Eye (tissue), 1 donor: ENCODE measurements at regions not wholly inside any gene's neighbourhood (a gene's known extent, or its start where the extent isn't known, plus 50 kb on each side); places are given as distances from the start of the nearest gene placed in this dataset.
"Not testable (repeated sequence)": the region's sequence is repeated elsewhere in the genome, so short reads cannot be mapped to it uniquely, and the experiment has no call there.

Experiments
- DNase-seq: peaks from one replicate; pipeline ENCODE4 v3.0.0-alpha.2; 2015

DNA sequence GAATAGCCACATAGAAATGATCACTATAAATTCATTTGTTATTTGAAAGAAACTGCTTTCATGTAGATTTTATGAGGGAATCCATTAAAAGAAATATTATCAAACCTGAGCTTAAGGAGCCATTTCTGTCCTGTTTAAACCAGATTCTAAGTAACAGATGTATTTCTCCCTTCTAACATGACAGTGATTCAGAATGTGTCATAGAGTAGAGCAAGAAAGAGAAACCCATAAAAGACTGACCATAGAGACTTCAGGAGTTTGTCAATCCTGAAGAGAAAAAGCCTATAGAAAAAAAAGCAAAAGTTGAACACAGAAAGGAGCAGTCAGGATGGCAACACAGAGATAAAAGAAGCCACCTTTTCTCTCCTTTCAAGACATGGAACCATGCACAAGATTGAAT is 390.6 kb downstream of the PRIM2 start:
- DNase-seq, result not testable (repeated sequence)

DNA sequence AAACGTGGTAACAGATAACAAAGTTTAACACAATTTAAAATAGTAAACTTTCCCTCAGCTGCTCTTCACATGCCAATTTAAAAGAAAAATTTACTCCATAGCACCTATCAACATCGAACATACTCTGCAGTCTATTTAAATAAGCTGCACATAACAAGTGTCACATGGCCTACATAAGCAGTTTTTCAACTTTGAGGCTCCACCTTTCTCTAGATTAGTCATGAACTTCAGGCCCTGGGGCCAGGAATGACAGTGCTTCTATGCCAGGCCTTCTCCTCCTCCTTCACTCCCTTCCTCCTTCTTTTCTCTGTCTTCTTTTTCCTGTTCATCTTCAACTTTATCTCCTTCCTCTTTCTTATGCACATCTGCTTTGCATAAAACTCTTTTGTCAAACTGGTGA is 405.1 kb downstream of the PRIM2 start:
- not testable (repeated sequence) for DNase-seq

DNA sequence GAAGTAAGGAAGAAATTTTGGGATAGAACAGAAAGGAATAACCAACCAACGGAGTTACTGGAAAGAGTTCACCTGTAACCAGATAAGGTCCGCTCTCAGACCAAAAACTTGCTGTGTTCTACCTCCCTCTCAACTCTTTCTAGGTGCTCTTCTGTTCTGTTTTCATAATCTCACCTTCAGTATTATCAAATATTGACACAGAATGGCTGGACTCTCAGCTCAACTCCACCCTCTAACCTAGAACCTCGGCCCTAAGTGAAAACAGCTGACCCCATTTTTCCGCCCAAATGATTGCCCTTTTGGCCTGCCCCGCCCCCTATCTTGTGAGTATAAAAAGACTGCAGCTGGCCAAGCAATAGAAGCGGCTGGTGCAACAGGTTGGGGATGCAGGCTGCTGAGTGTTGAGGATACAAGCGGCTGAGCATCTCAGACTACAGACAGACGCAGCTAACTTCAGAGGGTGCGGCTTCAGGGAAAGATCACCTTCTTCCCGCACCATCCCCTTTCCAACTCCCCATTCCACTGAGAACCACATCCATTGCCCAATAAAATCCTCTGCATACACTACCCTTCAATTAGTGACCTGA is 406.5 kb downstream of the PRIM2 start:
- not testable (repeated sequence) for DNase-seq

- DNase-seq, result not testable (repeated sequence)
Observed at GRCh38 chr6:57729407-57729806, 412.0 kb downstream of the PRIM2 start.

DNA sequence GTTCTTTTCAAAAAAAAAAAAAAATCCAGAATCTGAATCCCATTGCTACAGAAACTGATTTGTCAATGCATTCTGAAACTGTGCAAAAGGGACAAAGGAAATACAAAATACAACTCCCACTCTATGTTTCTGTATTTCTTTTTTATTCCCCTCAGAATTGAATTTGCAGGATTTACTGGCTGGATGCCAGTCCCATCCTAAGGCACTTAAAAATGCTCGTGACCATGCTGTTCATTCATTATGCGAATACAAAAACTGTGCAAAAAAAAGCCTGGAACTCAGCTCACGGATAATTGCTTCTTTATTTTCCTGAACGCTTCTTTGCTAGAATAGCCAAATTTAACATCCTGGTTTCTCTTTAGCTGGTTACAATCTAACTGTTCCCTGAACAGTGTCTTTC is 413.3 kb downstream of the PRIM2 start:
- DNase-seq, result not testable (repeated sequence)

DNA sequence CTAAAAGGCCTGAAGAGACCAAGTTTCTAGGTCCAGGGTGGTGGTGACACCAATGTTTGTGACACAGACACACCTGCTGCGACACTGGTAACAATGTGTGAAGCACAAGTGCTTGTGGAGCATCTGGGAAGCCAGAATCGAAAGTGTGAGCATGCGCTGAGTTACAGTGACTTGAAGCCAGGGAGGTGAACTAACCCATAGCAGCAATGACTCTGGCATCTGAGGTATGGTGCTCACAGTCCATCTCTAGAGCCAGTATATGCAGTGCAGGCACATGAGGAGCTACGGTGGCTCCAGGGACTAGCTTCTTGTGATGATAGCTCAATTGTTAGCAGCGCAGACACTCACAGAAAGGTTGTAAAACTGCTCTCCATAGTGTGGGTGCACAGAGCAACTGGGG is 430.3 kb downstream of the PRIM2 start:
- not testable (repeated sequence) for DNase-seq

- DNase-seq, result not testable (repeated sequence)
Observed at GRCh38 chr6:57759850-57760249, 442.4 kb downstream of the PRIM2 start.

- not testable (repeated sequence) for DNase-seq
Observed at GRCh38 chr6:57792720-57793397, 475.4 kb downstream of the PRIM2 start.

- DNase-seq, result not testable (repeated sequence)
Observed at GRCh38 chr6:57793398-57793762, 475.9 kb downstream of the PRIM2 start.

DNA sequence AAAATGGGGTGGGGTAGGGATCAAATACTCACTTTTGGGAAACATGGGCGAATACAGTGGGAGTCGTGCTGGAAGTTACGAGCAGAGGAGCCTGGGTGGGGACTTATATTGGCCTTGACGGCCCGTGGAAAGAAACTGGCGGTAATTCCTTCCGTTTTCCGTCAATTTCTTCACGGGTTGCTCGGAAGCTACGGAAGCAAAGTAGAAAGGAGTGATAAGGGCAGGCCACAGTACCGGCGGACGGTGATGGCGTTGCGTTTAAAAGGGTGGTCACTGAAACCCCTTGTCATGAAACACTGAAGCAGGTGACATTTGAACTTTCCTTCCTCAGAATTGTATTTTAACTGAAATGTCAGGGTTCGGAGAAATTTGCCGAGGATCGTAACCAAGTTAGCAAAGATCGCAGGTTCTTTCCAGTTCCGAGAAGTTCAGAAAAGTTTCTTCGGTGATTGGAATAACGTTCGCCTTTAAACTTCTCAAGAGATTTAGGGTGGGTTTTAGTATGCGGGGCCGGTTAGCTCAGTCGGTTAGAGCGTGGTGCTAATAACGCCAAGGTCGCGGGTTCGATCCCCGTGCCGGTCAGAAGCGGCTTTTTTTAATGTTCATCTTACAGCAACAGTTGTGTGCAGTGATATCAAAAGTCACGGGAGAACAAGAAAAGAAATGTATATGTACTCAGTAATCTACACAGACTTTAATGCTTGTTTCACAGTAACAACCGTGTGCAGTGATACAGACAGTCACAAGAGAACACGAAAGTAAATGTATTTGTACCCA is 482.5 kb downstream of the PRIM2 start:
- peak; percentile 75 for DNase-seq

GRCh38 chr6:57808581-57808980 is 491.2 kb downstream of the PRIM2 start:
- DNase-seq, result peak; percentile 62

- DNase-seq, result not testable (repeated sequence)
Observed at GRCh38 chr6:57809454-57809853, 492.0 kb downstream of the PRIM2 start.

DNA sequence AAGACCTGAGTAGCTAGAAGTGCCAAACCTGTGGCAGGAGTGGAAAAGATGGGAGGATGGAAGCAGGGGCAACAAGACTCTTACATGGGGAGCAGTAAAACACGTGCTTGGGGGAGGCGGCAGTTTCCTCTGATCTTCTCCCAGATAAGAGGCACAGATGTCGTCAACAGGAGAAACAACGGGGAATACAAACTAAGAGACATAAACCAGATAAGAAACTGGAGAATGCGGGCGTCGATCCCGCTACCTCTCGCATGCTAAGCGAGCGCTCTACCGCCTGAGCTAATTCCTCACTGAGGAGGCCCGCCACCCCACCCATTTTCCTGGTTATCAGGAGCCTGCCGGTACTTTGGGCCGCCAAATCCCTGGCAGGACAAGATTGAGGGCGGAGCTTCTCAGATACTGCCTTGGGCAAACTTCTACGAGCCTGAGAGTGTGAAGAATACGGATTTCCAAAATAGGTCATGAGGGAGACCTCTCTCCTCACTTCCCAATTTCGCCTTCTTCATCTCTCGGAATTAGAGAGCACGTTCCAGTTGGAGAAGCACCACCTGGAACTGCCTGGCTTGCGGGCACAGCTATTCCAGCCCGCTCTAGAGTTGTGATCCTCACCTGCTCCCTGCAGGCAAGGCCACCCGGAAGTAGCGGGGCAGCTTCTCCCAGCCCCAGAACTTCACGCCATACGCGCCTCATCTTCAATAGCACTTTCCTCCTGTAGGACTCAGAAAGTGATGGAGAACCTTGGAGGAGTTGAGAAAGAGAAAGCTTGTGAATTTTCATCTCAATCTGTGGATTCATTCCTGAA is 496.0 kb downstream of the PRIM2 start:
- DNase-seq, result not testable (repeated sequence)

DNA sequence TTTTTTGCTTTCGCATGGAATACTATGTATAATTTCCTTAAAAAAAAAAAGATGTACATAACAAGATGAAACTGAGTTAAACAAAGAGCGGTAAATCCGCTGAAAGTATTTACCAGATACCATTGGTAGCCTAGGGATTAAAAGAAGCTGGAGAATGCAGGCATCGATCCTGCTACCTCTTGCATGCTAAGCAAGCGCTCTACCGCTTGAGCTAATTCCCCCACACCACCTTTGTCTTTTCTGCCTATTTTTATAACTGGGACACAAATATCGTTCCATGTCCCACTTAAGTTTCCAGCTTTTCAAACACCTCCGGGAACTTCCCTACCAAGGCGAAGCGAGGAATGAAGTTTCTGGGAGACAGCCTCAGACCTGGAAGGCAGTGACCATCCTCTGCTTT is 498.4 kb downstream of the PRIM2 start:
- DNase-seq, result not testable (repeated sequence)

DNA sequence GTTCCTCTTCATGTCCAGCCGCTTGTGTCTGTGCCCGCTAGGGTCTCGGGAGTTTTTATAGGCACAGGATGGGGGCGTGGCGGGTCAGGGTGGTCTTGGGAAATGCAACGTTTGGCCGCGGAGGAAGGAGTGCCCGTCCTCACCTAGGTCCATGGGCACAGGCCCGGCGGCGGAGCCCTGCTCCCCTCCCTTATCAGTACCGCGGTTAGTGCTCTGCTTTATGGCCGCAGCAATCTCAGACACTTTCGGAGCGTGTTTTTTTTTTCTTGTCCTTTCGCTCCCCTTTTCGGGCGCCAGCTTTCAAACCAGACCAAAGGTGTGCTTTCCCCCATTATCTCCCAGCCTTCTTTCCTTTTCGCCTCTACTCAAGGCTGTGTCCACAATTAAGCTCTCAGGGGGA is 503.9 kb downstream of the PRIM2 start:
- not testable (repeated sequence) for DNase-seq

GRCh38 chr6:57822448-57822847 is 505.0 kb downstream of the PRIM2 start:
- not testable (repeated sequence) for DNase-seq

- peak; percentile 18 for DNase-seq
Observed at GRCh38 chr6:57822896-57823358, 505.5 kb downstream of the PRIM2 start.

GRCh38 chr6:57837622-57838209 is 520.3 kb downstream of the PRIM2 start:
- not testable (repeated sequence) for DNase-seq

GRCh38 chr6:57841551-57841950 is 524.1 kb downstream of the PRIM2 start:
- DNase-seq, result not testable (repeated sequence)

DNA sequence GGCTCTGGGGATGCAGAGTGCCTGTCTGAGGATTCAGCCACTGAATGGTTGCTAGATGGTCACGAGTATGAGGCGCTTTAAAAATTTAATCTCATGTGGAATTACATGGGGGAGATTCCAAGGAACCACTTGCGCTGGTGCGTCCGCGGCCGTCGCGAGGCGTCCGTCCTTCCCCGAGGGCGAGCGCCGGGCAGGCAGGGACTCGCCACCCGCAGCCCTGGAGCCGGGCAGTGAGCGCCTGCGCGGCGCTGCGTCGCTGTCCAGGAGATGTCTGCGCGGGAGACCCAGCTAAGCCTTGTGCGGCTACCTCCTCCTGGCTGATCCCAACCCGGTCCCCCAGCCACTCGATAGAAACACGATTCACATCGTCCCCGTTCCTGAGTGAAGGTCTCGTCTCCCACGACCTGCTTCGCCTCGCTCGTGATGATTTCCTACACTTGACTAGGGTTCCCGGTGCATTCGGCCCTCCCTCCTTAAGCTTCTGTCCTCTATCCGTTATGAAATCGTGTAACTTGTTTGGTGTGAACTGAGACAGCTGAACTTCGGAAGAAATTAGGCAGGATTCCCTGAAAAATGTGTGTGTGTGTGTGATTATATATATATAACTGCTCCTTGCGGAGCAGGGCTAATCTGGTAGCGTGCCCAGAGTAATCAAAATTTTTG is 536.4 kb downstream of the PRIM2 start:
- peak; percentile 48 for DNase-seq

GRCh38 chr6:57860481-57861315 is 543.3 kb downstream of the PRIM2 start:
- DNase-seq, result not testable (repeated sequence)
